WERI-Rb-1 (cell line): ENCODE measurements at regions not wholly inside any gene's neighbourhood (a gene's known extent, or its start where the extent isn't known, plus 50 kb on each side); places are given as distances from the start of the nearest gene placed in this dataset.
"Not testable (repeated sequence)": the region's sequence is repeated elsewhere in the genome, so short reads cannot be mapped to it uniquely, and the experiment has no call there.

Source experiments
- DNase-seq: peaks from one replicate; pipeline ENCODE4 v3.0.0-alpha.2; 2020
- H3K27ac ChIP-seq: fragments of 250-450 bp; sonication (Bioruptor Pico); 2 replicates; pipeline ENCODE4 v1.5.1; 2020; ENCODE audit warnings: mild to moderate bottlenecking, moderate library complexity
- H3K27me3 ChIP-seq: fragments of 250-450 bp; sonication (Bioruptor Pico); 2 replicates; pipeline ENCODE4 v1.5.1; 2021; ENCODE audit warnings: mild to moderate bottlenecking, low read depth, moderate library complexity; ENCODE audit not compliant: insufficient read depth, severe bottlenecking
- H3K36me3 ChIP-seq: fragments of 250-450 bp; sonication (Bioruptor Pico); 2 replicates; pipeline ENCODE4 v1.5.1; 2020; ENCODE audit warnings: mild to moderate bottlenecking, moderate library complexity
- H3K4me3 ChIP-seq: 2 replicates; pipeline ENCODE4 v1.5.1; 2011; ENCODE audit warnings: low read depth, mild to moderate bottlenecking, control low read depth, low read length
- H3K9me3 ChIP-seq: fragments of 250-450 bp; sonication (Bioruptor Pico); 2 replicates; pipeline ENCODE4 v1.5.1; 2021; ENCODE audit warnings: mild to moderate bottlenecking, moderate library complexity; ENCODE audit not compliant: severe bottlenecking
- CTCF ChIP-seq: IDR thresholded peaks from 2 replicates; pipeline ENCODE4 v1.5.1; 2011; ENCODE audit warnings: low read depth, mild to moderate bottlenecking, control low read depth, inconsistent platforms, low read length

DNA sequence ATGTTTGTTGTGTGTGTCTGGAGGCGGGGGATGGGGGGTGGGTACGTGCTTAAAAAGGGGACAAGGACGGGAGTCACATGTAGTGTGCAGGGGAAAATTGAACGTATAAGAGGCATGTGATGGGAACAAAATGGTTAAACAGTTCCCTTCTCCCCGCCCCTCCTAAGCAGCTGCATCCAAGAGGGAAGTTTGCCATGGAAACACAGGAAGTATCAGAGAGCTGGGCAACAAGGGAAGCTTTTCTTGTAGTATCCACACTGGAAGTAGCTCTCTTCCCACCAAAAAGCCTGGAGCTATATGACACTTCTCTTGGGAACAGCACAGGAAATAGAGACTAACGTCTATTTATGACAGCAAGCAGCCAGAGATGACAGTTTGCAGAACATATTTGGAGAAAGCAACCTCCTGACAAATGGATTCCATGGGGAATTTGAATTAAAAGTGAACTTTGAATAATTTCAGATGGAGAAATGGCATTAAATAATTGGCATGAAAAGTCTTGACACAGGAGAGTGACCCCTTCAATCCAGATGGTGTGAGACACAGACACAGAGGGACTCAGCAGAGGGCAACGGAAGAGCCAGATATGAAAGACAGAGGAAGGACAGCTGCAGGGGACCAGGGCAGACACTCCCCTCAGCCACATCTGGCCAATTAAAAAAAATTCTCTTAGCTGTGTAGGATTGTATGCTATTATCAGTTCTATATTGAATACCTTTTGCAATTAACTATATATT lies 294.2 kb upstream of the TBL1XR1 start:
- Histone ChIP-seq H3K36me3 (no peaks in the 10 kb centered on the region), H3K27me3 (no peaks in the 10 kb centered on the region), H3K9me3 (no peaks in the 10 kb centered on the region), H3K4me3 (no peak overlapping the region), H3K27ac (no peak overlapping the region)
- TF ChIP-seq CTCF = no peak
- DNase-seq = no peak

DNA sequence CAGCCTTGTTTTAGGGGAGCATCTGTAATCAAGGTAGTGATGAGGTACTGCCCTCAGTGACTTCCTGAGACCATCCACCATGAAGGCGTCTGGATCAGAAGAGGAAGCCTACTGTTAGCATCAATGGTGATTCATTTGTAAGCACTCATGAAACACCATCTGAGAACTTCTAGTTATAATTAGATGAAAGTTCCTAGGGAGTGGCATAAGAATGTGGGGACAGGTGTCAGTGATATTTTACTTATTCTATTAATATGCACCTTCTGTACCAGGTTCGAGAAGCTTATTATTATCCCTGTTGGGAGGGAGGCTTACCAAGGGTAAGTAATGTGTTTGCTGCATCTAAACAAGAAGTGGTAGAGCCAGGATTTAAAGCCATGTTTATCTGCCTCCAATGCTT lies 295.8 kb upstream of the TBL1XR1 start:
- Histone ChIP-seq H3K27ac (no peak overlapping the region), H3K9me3 (no peaks in the 10 kb centered on the region), H3K4me3 (no peak overlapping the region), H3K27me3 (no peaks in the 10 kb centered on the region), H3K36me3 (no peaks in the 10 kb centered on the region)
- no peak for DNase-seq
- TF ChIP-seq CTCF = no peak

GRCh38 chr3:177494216-177494615 lies 296.9 kb upstream of the TBL1XR1 start:
- H3K36me3 ChIP-seq = no peaks in the 10 kb centered on the region
- DNase-seq = no peak
- H3K27ac ChIP-seq = no peak overlapping the region
- no peak for TF ChIP-seq CTCF
- no peaks in the 10 kb centered on the region for H3K9me3 ChIP-seq
- no peaks in the 10 kb centered on the region for H3K27me3 ChIP-seq
- H3K4me3 ChIP-seq = no peak overlapping the region

DNA sequence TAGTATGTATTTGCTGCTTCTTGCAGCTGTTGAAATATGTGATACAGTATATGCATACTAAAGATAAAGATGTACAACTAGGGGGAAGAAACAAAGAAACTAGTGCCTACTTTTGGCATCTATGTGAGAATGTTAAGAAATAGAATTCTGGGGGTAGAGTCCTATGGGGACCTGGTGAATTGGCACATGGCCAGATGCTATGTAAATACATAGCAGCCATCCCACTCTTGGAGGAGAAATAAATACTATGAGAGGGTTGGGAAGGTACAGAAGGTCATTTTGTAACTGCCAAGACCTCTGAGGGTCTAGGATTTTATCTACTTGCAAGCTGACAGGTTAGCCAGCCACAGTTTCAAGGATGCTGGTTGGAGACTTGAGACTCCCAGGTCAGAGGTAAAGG lies 298.3 kb upstream of the TBL1XR1 start:
- Histone ChIP-seq H3K36me3 (no peaks in the 10 kb centered on the region), H3K9me3 (no peaks in the 10 kb centered on the region), H3K27me3 (no peaks in the 10 kb centered on the region), H3K4me3 (no peak overlapping the region), H3K27ac (no peak overlapping the region)
- no peak for TF ChIP-seq CTCF
- no peak for DNase-seq

DNA sequence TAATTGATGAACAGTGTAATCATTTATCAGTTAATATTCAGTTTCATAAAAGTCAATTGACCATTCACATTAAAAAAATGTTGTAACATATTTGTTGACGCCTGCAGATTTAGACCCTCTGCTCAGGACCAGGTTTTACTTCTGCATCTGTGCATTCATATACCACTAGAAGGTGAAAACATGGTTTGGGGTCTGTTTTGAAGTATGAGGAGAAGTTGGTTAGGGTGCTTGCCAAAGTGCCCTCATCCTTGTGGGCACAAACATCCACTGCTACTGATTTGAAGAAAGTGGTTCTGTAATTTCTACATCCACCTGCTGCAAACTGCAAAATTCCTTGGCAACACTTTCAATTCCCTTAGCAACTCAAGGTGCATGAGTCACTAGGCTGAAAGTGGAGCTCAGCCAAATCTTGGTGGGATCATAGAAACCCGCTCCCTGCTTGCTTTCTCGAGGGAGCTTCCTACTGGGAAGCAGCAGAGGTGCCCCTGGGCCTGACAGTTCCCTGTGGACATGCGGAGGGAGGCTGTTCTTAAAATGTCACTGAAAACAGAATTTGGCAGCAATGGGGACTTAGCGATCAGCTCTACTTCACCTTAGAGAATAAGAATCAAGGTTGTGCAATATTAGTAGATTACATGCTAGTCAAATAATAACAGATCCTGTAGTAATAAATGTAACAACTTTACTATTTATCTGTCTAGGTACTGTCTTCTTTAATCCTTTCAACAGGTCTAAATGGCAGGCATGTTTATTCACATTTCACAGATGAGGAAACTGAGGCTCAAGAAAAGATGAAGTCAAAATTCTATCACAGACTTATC lies 301.0 kb upstream of the TBL1XR1 start:
- Histone ChIP-seq H3K36me3 (no peaks in the 10 kb centered on the region), H3K4me3 (no peak overlapping the region), H3K9me3 (no peaks in the 10 kb centered on the region), H3K27me3 (no peaks in the 10 kb centered on the region), H3K27ac (no peak overlapping the region)
- DNase-seq = no peak
- no peak for TF ChIP-seq CTCF

GRCh38 chr3:177499039-177499438 lies 301.8 kb upstream of the TBL1XR1 start:
- not testable (repeated sequence) for H3K4me3 ChIP-seq, H3K27me3 ChIP-seq, DNase-seq, H3K27ac ChIP-seq, H3K9me3 ChIP-seq, H3K36me3 ChIP-seq
